GM10248 (cell line): ENCODE measurements at regions not wholly inside any gene's neighbourhood (a gene's known extent, or its start where the extent isn't known, plus 50 kb on each side); places are given as distances from the start of the nearest gene placed in this dataset.

Source experiments
- CTCF ChIA-PET: fragments of 300-600 bp; sonication (Branson Sonifier 250); formaldehyde crosslinking; extraction: SDS; loops from one replicate; lab custom pipeline; 2021; ENCODE audit warnings: antibody characterized with exemption; lab: Yijun Ruan, JAX
- POLR2A ChIA-PET: fragments of 350-650 bp; sonication (Branson Sonifier 250); formaldehyde crosslinking; extraction: SDS; loops from one replicate; lab custom pipeline; 2020; ENCODE audit warnings: antibody characterized with exemption; lab: Yijun Ruan, JAX
- DNase-seq: peaks from one replicate; pipeline ENCODE4 v3.0.0; 2012; ENCODE audit errors: extremely low spot score
- TF ChIP-seq, protein P1 (sequence below): IDR thresholded peaks from 2 replicates; pipeline ENCODE4 v1.5.1; 2012; ENCODE audit warnings: mild to moderate bottlenecking, low read depth; ENCODE audit errors: extremely low read depth, missing control alignments, control extremely low read depth

DNA sequence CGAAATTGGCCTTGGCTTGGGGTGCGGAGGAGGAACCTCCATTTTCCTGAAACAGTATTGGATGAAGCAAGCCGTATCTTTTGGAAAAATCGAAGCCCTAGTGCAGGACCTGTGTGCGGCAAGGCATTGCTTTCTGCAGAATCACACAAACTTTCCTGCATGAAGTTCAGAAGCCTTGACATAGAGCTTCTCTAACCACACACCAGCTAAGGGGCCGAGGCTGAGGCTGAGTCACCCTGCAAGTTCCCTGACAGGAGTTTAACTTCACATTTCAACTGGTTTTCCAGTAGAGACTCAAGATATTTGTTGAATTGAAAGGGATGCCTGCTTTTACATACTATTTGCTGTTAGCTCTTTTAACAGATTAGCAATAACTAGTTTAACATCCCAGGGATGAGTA lies 67.8 kb downstream of the TCF20 start:
- ChIA-PET CTCF (interaction anchor here (1.2 kb wide), 1 partner anchor 10 kb away, joined by 5 read pairs; no protein-coding TSS in a partner anchor), POLR2A (no interaction called here)
- no peak for DNase-seq
- TF ChIP-seq, protein P1, sequence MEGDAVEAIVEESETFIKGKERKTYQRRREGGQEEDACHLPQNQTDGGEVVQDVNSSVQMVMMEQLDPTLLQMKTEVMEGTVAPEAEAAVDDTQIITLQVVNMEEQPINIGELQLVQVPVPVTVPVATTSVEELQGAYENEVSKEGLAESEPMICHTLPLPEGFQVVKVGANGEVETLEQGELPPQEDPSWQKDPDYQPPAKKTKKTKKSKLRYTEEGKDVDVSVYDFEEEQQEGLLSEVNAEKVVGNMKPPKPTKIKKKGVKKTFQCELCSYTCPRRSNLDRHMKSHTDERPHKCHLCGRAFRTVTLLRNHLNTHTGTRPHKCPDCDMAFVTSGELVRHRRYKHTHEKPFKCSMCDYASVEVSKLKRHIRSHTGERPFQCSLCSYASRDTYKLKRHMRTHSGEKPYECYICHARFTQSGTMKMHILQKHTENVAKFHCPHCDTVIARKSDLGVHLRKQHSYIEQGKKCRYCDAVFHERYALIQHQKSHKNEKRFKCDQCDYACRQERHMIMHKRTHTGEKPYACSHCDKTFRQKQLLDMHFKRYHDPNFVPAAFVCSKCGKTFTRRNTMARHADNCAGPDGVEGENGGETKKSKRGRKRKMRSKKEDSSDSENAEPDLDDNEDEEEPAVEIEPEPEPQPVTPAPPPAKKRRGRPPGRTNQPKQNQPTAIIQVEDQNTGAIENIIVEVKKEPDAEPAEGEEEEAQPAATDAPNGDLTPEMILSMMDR = no peak

DNA sequence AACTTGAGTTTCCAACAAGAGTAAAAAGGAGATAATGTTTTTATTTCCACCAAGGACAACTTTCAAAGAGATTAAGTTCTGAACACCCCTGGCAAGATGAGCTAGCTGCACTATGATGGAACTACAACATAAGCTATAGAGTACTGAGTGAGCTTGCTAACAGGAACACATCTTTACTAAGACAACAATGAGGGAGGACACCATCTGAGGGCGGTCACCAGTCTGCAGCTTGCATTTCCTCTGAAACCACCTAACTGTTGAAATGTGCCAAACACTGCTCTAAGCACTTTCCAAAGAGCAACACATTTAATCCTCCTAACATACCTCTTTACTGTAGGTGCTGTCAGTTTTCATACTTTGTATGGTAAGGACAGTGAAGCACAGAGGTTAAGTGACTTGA lies 68.4 kb downstream of the TCF20 start:
- no peak for DNase-seq
- TF ChIP-seq, protein P1 = no peak
- ChIA-PET POLR2A (no interaction called here), CTCF (interaction anchor here (1.2 kb wide), 1 partner anchor 10 kb away, joined by 5 read pairs; no protein-coding TSS in a partner anchor)

DNA sequence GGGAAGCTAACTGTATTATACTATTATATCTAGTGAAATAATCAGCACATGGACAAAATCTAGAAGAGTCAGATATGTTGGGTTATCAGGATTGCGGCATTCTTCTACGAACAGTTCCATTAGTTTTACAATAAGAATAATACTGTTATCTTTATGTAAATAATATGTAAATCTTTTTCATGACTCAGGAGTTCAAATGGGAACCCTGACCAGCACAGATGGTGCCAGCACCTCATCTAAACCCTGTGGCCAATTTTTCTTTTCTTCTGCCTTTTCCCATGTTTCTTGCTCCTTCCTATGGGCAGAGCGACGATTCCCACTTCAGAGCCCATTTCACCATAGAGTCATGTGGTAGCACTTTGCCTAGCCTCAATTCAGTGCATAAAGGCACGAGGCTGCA lies 68.4 kb upstream of the CYP2D6 start:
- ChIA-PET POLR2A (no interaction called here), CTCF (no interaction called here)
- TF ChIP-seq, protein P1 = no peak
- DNase-seq = no peak

DNA sequence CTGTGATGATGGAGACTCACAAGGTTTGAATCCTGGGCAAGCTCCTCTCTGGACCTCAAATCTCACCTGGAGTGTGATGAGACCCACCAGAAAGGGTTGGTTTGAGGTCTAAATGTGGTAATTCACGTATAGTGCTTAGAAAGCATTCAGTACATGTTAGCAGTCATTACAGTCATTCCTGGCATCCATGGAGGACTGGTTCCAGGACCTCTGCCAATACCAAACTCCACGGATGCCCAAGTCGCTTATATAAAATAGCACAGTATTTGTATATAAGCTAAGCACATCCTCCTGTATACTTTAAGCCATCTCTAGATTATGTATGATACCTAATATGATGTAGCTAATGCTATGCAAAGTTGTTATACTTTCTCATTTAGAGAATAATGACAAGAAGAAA lies 67.6 kb upstream of the CYP2D6 start:
- ChIA-PET CTCF (no interaction called here), POLR2A (no interaction called here)
- no peak for DNase-seq
- TF ChIP-seq, protein P1 = no peak

DNA sequence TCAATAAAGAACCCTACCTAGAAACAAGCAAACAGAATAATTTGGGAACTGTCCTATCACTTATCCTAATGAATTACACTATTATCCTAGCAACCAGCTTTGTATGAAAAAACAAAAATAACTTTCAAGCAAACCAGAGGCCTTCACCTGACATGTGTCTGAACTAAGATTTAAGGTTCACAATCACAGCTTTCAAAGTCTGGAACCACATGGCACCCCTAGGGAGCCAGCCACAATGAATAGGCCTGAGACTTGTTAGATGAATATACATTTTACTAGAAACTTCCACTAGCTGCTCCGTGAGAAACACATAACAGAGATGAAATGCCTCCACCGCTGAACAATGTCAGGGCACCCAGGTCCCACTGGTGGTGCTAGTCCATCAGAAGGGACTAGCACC lies 65.8 kb upstream of the CYP2D6 start:
- ChIA-PET POLR2A (no interaction called here), CTCF (interaction anchor here (1.6 to 2.1 kb wide), 2 partner anchors 9 to 27 kb away, joined by 4 to 6 read pairs; no protein-coding TSS in a partner anchor)
- DNase-seq = no peak
- TF ChIP-seq, protein P1 = no peak

DNA sequence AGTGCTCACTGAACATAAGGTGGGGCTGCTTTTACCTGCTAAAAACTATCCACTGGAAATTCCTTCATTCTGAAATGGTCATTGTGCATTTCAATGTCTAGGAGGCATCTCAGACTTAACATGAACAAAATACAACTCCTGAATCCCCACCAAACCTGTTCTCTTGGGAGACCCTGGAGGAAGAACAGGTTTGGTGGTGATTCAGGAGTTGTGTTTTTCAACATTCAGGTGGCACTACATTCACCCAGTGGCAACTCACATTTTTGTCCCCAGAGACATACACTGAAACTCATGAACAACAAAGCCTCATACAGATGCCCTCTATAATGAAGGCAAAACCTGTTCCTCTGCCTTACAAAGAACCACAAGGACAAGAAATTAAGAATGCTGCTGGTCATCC lies 64.3 kb upstream of the CYP2D6 start:
- TF ChIP-seq, protein P1 = no peak
- ChIA-PET CTCF (interaction anchor here (1.7 to 2.1 kb wide), 2 partner anchors 21 to 25 kb away, joined by 5 to 6 read pairs; no protein-coding TSS in a partner anchor), POLR2A (no interaction called here)
- DNase-seq = no peak
